ENCODE measurements at regions not wholly inside any gene's neighbourhood (a gene's known extent, or its start where the extent isn't known, plus 50 kb on each side); places are given as distances from the start of the nearest gene placed in this dataset.

GRCh38 chr2:136051001-136051724 is 65.7 kb upstream of the DARS1 start:
- Histone ChIP-seq H3K27me3 (no peaks in the 10 kb centered on the region), H3K4me1 (ENCODE audit: control insufficient read depth in 1 of 2, insufficient read depth in 1 of 2, low read depth in 1 of 2, low read length in 1 of 2) (peaks cover 42 to 63% of the 10 kb centered on the region in 2 experiments), H3K36me3 (no peaks in the 10 kb centered on the region), H3K27ac (peak overlapping the region; percentile 76), H3K9me3 (no peaks in the 10 kb centered on the region), H3K4me3 (ENCODE audit: low read depth in 1 of 2, low read length in 1 of 2) (no peak overlapping the region)
- no peak for TF ChIP-seq CTCF (IDR thresholded peaks at IDR 0.05)

DNA sequence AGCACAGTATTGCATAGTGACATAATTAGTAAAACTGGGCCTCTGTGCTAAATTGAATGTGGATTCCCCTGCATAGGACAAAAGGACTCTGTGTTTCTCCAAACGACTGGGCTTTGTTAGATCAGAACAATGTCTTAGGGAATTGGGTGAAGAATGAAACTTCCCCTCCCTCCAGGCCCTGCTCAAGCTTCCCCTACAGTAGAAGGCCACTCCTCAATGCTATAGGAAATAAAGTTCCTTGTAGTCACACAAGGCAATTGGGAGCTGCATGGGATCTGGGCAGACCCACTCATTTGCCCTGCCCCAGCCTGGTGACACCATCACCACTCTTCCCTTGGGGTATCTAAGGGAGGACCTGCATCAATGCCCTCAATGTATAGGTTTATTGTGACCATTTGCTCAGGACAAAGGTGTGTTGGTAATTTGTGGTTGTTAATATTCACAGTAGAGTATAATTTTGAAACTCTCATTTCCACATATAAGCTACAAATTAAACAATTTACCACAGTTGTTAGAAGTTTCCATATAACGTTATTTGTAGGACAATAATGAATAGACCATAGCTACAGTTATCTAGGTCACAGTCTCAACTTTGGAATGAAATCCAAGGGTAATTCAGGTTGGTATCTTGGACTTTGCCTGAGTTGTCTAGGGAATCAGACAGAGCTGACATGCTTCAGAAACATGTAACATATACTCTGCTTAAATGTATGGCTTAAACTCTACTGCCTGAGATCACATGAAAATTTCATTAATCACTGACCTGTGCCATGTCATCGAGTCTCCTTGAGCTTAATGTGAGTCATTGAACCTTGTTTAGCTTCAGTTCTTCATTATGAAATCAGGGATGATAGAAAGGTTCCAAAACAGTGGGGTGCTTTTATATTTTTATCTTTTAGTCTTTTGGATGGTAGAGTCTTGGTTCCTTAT is 64.8 kb upstream of the DARS1 start:
- Histone ChIP-seq H3K4me3 (ENCODE audit: low read depth in 1 of 2, low read length in 1 of 2) (no peak overlapping the region), H3K36me3 (no peaks in the 10 kb centered on the region), H3K4me1 (ENCODE audit: control insufficient read depth in 1 of 2, insufficient read depth in 1 of 2, low read depth in 1 of 2, low read length in 1 of 2) (peaks cover 43 to 65% of the 10 kb centered on the region in 2 experiments), H3K27me3 (no peaks in the 10 kb centered on the region), H3K9me3 (no peaks in the 10 kb centered on the region), H3K27ac (peak overlapping the region; percentile 76)
- no peak for TF ChIP-seq CTCF (IDR thresholded peaks at IDR 0.05)

- TF ChIP-seq CTCF (IDR thresholded peaks at IDR 0.05): no peak
- H3K9me3 ChIP-seq: no peaks in the 10 kb centered on the region
- H3K36me3 ChIP-seq: no peaks in the 10 kb centered on the region
- H3K27me3 ChIP-seq: no peaks in the 10 kb centered on the region
- peaks cover 46 to 74% of the 10 kb centered on the region in 2 experiments for H3K4me1 ChIP-seq (ENCODE audit: control insufficient read depth in 1 of 2, insufficient read depth in 1 of 2, low read depth in 1 of 2, low read length in 1 of 2)
- no peak overlapping the region for H3K4me3 ChIP-seq (ENCODE audit: low read depth in 1 of 2, low read length in 1 of 2)
- peak overlapping the region; percentile 76 for H3K27ac ChIP-seq
Measured at GRCh38 chr2:136049011-136049742, 63.8 kb upstream of the DARS1 start.

GRCh38 chr2:136045835-136046570 is 60.6 kb upstream of the DARS1 start:
- no peaks in the 10 kb centered on the region for H3K36me3 ChIP-seq
- peak overlapping the region in 1 of 2 experiments; percentile 32 for H3K4me3 ChIP-seq (ENCODE audit: low read depth in 1 of 2, low read length in 1 of 2)
- no peak for TF ChIP-seq CTCF (IDR thresholded peaks at IDR 0.05)
- peak overlapping the region; percentile 66 for H3K27ac ChIP-seq
- H3K4me1 ChIP-seq (ENCODE audit: control insufficient read depth in 1 of 2, insufficient read depth in 1 of 2, low read depth in 1 of 2, low read length in 1 of 2): peaks cover 44 to 67% of the 10 kb centered on the region in 2 experiments
- no peaks in the 10 kb centered on the region for H3K27me3 ChIP-seq
- H3K9me3 ChIP-seq: no peaks in the 10 kb centered on the region

GRCh38 chr2:136045344-136045743 is 59.9 kb upstream of the DARS1 start:
- Histone ChIP-seq H3K4me3 (ENCODE audit: low read depth in 1 of 2, low read length in 1 of 2) (no peak overlapping the region), H3K27ac (peak overlapping the region; percentile 66), H3K27me3 (no peaks in the 10 kb centered on the region), H3K9me3 (no peaks in the 10 kb centered on the region), H3K36me3 (no peaks in the 10 kb centered on the region), H3K4me1 (ENCODE audit: control insufficient read depth in 1 of 2, insufficient read depth in 1 of 2, low read depth in 1 of 2, low read length in 1 of 2) (peaks cover 39 to 60% of the 10 kb centered on the region in 2 experiments)
- no peak for TF ChIP-seq CTCF (IDR thresholded peaks at IDR 0.05)

Data from neutrophil (primary cell).